ENCODE measurements at regions not wholly inside any gene's neighbourhood (a gene's known extent, or its start where the extent isn't known, plus 50 kb on each side); places are given as distances from the start of the nearest gene placed in this dataset.
A peak's percentile ranks its signal among the peaks of the same experiment; 100 is the strongest.

DNA sequence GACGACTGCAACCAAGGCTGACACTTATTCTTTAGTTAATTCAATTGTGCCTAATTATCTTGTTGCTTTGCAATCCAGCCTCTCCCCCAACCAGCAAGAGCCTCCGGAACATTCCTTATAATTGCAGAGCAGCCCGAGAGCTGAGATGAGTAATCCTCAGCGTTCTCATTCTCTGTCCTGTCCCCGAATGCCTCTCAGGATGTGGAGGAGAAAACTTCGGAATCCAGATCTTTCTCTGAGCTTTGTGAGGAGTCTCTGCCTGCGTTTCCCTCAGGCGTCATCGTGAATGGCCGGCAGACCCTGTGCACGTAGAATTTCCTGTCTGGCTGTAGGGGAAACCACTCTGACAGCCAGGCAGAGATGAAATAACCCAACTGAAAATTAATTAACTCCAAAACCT lies 160.5 kb upstream of the DIO3 start:
- Histone ChIP-seq H3K36me3 (no peaks in the 10 kb centered on the region), H3K9me3 (no peaks in the 10 kb centered on the region), H3K27me3 (peaks cover 0 to 36% (median 3%) of the 10 kb centered on the region in 3 donors), H3K4me1 (no peaks in the 10 kb centered on the region), H3K27ac (no peak overlapping the region), H3K4me3 (no peak overlapping the region)
- intact Hi-C loops (cut with DNase I; ENCODE audit: low total_unique reads), result no loop called here
- 37 to 52% (median 44%) methylated on average over 11 of the region's 11 CpGs for WGBS, 5 donors
- TF ChIP-seq, protein P1, sequence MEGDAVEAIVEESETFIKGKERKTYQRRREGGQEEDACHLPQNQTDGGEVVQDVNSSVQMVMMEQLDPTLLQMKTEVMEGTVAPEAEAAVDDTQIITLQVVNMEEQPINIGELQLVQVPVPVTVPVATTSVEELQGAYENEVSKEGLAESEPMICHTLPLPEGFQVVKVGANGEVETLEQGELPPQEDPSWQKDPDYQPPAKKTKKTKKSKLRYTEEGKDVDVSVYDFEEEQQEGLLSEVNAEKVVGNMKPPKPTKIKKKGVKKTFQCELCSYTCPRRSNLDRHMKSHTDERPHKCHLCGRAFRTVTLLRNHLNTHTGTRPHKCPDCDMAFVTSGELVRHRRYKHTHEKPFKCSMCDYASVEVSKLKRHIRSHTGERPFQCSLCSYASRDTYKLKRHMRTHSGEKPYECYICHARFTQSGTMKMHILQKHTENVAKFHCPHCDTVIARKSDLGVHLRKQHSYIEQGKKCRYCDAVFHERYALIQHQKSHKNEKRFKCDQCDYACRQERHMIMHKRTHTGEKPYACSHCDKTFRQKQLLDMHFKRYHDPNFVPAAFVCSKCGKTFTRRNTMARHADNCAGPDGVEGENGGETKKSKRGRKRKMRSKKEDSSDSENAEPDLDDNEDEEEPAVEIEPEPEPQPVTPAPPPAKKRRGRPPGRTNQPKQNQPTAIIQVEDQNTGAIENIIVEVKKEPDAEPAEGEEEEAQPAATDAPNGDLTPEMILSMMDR (IDR thresholded peaks at IDR 0.05), result no peak
- peak in 1 of 2 donors; percentile 50 for DNase-seq

DNA sequence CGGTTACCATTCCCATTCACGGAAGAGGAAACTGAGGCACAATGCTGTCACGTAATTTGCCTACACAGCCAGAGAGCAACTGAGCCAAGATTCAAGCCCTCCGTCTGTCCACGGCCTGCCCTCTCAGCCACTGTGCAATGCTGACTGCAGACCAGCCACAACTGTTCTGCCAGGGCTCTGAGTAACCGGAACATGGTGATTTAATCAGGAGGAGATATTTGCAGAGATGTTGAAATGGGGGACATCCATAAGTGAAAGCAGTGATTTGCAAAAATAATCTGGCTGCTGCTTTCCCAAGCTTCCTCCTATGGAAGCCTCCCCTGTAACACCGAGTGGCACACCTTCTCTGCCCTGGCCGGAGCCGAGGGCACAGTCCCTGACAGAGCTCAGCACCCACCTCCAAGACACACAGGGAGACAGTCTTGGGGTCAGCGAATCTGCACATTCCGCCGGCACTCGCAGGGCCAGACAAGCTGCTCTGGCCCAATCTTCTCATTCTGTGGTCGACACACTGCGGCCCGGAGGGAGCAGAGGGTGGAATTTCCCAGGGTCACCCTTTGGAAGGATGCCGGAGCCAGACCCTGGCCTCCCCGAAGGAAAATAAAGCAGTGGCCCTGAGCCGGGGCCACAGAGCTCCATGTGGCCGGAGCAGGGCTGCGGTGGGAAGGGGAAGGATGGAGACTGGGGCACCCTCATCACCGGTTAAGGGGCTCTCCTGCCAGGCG lies 158.2 kb upstream of the DIO3 start:
- Histone ChIP-seq H3K4me3 (no peak overlapping the region), H3K4me1 (peaks cover 0 to 8% (median 0%) of the 10 kb centered on the region in 4 donors), H3K36me3 (no peaks in the 10 kb centered on the region), H3K9me3 (no peaks in the 10 kb centered on the region), H3K27me3 (peaks cover 0 to 51% (median 3%) of the 10 kb centered on the region in 3 donors), H3K27ac (no peak overlapping the region)
- DNase-seq, result no peak
- 85 to 91% (median 88%) methylated on average over 20 to 23 of the region's 23 CpGs for whole genome bisulfite sequencing, 5 donors
- TF ChIP-seq EP300 (IDR thresholded peaks at IDR 0.05), result no peak
- TF ChIP-seq POLR2AphosphoS5 (IDR thresholded peaks at IDR 0.05), result no peak
- TF ChIP-seq, protein P1 (IDR thresholded peaks at IDR 0.05), result no peak
- TF ChIP-seq POLR2A (IDR thresholded peaks at IDR 0.05), result no peak
- intact Hi-C loops (cut with DNase I; ENCODE audit: low total_unique reads), result no loop called here

DNA sequence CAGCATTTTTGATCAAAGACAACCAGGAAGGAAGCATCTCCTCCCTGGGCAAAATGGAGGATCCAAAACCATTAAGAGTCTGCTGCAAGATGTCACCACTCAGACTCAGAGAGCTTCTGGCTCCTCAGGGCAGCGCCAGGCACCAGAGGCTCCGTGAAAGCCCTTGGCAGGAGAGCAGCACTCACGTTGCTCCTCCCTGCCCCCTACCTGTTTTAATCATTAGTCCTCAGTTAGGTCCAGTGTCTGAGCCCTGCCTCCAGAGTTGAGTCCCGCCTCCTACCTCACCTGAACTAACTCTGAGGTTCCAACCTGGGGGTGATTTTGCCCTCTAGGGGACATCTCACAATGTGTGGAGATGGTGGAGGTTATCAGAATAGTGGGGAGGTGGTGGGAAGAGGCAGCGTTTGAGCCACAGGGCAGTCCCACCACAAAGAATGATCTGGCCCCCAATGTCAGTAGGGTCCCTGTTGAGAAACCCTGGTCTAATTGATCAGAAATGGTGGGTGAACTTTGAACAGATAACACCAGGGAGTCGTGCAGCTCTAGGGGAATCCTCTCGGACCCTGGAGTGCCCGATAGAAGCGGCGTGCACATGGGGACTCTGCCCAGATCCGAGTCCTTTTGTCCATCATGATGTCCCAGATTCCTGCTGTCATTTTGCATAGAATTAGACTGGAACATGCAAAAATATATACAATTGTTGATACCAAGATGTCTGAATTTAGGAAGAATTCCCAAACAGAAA lies 156.7 kb upstream of the DIO3 start:
- Histone ChIP-seq H3K27ac (no peak overlapping the region), H3K9me3 (no peaks in the 10 kb centered on the region), H3K4me1 (peaks cover 0 to 9% (median 0%) of the 10 kb centered on the region in 4 donors), H3K27me3 (peaks cover 0 to 52% (median 3%) of the 10 kb centered on the region in 3 donors), H3K4me3 (no peak overlapping the region), H3K36me3 (no peaks in the 10 kb centered on the region)
- intact Hi-C loops (cut with DNase I; ENCODE audit: low total_unique reads), result no loop called here
- no peak for DNase-seq
- 66 to 74% (median 71%) methylated on average over 11 of the region's 11 CpGs for WGBS, 5 donors
- TF ChIP-seq POLR2A (IDR thresholded peaks at IDR 0.05), result no peak
- no peak for TF ChIP-seq POLR2AphosphoS5 (IDR thresholded peaks at IDR 0.05)
- TF ChIP-seq EP300 (IDR thresholded peaks at IDR 0.05), result no peak
- TF ChIP-seq, protein P1 (IDR thresholded peaks at IDR 0.05), result no peak

DNA sequence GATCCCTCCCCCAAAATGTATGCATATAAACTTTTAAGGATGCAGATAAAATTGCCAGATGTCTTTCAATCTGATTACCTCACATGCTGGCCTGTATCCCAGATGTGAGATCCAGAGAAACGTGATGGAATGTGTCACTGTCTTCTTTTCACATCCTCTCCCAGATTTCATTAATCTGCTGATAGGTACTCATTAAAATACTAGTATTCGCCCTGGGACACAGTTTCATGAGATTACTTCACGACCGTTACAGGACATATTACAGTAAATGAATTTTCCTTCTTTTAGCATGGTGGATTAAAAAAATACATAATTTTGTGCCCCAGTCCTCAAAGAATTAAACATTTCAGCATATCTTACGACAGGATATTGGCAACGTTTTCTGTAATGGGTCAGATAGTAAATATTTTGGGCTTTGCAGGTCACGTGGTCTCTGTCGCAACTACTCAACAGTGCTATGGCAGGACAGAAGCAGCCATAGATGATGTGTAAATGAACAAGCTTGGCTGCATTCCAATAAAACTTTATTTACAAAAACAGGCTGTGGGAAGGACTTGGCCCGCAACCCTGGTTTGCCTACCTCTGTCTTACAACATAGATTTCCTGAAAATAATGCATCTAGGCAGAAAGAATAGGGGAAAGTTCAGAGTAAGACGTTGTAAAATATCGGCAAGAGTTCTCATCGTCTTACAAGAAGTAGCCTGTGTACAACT lies 156.0 kb upstream of the DIO3 start:
- TF ChIP-seq POLR2A (IDR thresholded peaks at IDR 0.05) (no peak), POLR2AphosphoS5 (IDR thresholded peaks at IDR 0.05) (peak in 2 of 3 donors; percentile 34 to 40)
- Histone ChIP-seq H3K9me3 (no peaks in the 10 kb centered on the region), H3K36me3 (no peaks in the 10 kb centered on the region), H3K4me3 (no peak overlapping the region), H3K4me1 (peaks cover 0 to 9% (median 0%) of the 10 kb centered on the region in 4 donors), H3K27me3 (peaks cover 0 to 47% (median 3%) of the 10 kb centered on the region in 3 donors), H3K27ac (peak overlapping the region in 1 of 5 donors; percentile 53)
- 63 to 73% (median 69%) methylated on average over 12 of the region's 12 CpGs for WGBS, 5 donors
- peak; percentile 37 to 51 for DNase-seq
- intact Hi-C loops (cut with DNase I; ENCODE audit: low total_unique reads), result no loop called here
